ENCODE measurements at regions not wholly inside any gene's neighbourhood (a gene's known extent, or its start where the extent isn't known, plus 50 kb on each side); places are given as distances from the start of the nearest gene placed in this dataset.
"Not testable (repeated sequence)": the region's sequence is repeated elsewhere in the genome, so short reads cannot be mapped to it uniquely, and the experiment has no call there.

DNA sequence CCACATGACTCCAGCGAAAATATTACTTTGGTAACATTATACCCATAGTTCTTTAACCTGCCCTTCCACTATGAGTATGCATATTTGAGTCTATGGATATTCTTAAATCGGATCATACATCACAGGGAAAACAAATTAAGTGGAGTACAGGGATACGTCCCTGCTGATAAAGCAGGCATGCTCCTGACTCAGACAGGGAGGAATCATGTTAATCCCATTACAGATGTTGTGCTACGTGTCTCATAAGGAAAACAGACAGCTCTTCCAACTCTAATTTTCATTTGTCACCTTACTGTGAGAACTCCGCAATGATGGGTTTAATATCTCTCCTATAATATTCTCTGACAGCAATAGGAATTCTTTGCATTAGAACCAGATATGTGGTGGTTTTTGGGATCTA is 469.5 kb upstream of the POM121L12 start:
- DNase-seq: no peak

- no peak for DNase-seq
Observed at GRCh38 chr7:52555805-52556204, 479.6 kb upstream of the POM121L12 start.

DNA sequence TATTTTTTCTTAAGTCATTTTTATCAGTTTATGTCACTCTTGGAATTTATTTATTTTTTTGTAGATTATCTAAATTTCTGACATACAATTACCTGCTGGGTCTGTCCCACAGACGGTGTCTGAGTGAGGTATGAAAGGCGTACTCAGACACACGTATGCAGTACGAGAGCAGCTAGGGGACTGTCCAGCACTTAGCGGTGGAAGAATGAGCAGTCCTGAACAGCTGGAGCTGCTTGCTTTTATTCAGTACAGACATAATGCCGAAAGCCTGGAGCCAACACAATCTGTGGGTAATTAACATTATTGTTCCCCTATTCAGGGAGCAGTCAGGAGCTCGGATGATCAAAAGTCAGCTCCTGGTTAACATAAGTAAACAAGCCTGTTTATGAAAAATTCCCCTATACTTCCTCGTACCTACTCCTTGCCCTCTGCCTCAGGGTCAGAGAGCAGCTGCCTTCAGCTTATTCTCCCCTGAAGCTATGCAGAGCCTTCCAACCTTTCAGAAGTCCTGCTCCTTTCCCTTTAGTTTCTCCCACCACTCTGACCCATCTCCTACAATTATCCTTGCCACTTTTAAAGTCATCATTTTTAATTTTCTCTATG is 488.0 kb upstream of the POM121L12 start:
- no peak for DNase-seq

- not testable (repeated sequence) for DNase-seq
Observed at GRCh38 chr7:52541198-52541765, 494.2 kb upstream of the POM121L12 start.

- DNase-seq: no peak
Observed at GRCh38 chr7:52540041-52540440, 495.4 kb upstream of the POM121L12 start.

GRCh38 chr7:52539414-52539813 is 496.0 kb upstream of the POM121L12 start:
- no peak for DNase-seq

- no peak for DNase-seq
Observed at GRCh38 chr7:52537051-52537450, 498.4 kb upstream of the POM121L12 start.

DNA sequence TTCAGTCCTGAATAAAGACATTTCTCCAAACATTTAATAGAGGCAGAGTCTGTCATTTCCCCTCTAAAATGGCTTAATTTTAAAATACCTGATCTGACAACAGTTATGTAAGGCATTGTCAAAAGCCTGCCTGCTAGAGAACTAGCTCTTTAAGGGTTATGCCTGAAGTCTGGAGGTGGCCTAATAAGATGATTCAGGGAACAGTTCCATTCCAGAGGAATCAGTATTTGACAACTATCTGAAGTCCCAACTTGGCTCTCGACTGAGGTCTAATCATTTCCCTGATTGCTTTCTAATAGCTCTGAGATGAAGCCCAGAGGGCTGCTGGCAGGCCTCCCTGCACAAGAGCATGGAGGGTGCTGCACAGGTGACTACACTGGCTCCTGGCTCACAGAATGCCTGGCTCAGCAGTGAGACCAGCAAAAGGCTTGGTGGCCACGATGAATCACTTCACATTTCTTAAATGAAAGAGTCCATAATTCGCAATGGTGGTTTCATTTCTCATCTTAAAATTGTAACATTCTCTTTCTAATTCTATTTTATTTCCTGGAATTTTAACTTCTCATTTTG is 509.6 kb upstream of the POM121L12 start:
- no peak for DNase-seq

- no peak for DNase-seq
Observed at GRCh38 chr7:52518869-52519268, 516.6 kb upstream of the POM121L12 start.

DNA sequence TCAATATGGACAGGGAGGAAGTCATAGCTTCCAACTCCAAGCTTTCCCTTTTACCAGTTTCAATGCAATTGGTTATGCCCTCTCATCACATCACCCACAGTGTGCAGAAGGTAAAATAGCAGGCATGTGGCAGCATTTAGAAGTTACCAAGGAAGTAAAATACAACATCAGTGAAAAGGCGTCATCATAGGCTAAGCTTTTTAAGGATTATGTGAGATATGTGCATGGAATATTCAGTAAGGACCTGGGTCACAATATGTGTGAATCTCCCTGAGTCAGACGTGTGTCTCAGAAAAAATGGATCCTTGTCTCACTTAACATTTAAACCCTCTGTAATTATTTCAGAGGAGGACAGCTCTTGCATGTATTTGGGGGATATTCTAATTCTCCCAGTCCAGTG is 522.8 kb upstream of the POM121L12 start:
- no peak for DNase-seq

DNA sequence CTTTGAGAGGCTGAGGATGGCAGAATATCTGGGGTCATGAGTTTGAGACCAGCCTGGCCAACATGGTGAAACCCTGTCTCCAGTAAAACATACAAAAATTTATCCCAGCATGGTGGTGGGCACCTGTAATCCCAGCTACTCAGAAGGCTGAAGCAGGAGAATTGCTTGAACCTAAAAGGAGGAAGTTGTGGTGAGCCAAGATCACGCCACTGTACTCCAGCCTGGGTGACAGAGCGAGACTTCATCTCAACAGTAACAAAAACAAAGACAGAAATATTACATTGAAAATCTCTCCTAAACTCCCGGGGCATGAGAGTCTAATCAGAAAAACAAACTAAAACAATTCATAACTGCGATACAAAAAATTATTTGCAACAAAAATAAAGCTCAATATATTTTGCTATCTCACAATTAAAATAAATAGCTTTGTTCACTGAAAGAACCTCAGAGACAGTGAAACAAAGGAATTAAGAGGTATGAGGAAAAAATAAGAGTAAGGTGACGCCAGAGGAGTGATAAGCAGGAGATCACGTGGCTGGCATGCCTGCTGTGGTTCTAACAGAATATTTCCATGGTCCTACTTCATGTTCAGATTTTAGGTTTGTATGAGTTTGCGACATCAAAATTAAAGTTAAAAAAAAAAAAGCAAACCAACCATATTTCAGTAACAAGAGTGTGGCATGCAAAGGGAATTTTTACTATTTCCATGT is 527.7 kb upstream of the POM121L12 start:
- DNase-seq: no peak

- DNase-seq: no peak
Observed at GRCh38 chr7:52506325-52506724, 529.1 kb upstream of the POM121L12 start.

- no peak for DNase-seq
Observed at GRCh38 chr7:52504561-52504960, 530.9 kb upstream of the POM121L12 start.

GRCh38 chr7:52502281-52502680 is 533.2 kb upstream of the POM121L12 start:
- DNase-seq: no peak

DNA sequence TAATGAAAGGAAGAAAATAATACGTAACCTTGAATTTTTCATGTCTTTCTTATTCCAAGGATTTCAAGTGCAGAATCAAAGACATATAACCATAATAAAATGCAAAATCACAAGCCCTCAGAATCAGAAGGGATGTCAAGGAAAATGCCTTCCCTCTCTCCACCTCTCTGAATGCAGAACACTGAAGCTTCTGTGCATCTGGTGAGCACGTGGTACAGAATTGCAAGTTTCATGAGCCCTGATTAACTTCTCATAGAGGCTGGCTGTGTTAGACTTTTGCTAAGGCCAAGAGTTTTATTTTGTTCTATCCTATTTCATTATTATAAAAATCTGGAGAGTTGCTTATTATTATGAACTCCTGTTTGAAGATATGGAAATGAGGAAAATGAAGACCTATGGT is 533.7 kb upstream of the POM121L12 start:
- no peak for DNase-seq

DNA sequence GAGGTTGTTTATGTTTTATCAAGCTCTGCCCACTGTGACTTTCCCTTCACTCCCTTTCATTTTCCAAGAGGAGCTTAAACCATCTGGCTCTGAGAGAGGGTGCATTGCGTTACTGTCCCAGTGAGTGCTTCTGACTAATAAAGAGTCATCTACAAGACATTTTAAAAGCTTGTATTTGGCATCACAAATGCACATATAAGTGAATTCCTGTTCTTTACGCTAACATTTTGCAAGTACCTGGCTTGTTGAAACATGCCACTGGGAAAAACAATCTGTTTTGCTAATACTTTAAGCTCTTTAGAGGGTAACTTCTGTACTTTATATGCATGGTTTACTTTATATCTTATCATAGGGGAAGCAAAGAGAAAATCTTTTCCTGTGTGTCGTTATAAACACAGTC is 534.6 kb upstream of the POM121L12 start:
- no peak for DNase-seq

- DNase-seq: no peak
Observed at GRCh38 chr7:52498366-52498765, 537.1 kb upstream of the POM121L12 start.

- no peak for DNase-seq
Observed at GRCh38 chr7:52486267-52486666, 549.2 kb upstream of the POM121L12 start.

GRCh38 chr7:52482076-52482475 is 553.4 kb upstream of the POM121L12 start:
- no peak for DNase-seq

DNA sequence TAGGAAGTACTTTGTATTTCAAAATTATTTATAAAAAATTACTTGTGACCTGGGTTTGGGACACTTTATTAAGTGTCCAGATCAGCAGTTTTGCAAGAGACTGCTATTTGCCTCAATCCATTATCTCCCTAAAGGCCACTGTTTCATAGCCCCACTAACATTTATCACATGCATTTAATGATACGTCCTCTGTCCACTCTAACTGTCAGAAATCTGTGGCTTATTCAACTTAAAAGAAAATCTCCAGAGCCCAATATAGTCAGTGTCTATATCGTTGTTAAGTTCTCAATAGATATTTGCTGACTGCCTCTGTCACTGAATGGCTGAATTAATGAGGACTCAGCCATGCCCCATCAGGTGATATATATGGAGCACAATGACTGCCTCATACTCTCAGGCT is 553.9 kb upstream of the POM121L12 start:
- no peak for DNase-seq

GRCh38 chr7:52479990-52480389 is 555.4 kb upstream of the POM121L12 start:
- DNase-seq: no peak

DNA sequence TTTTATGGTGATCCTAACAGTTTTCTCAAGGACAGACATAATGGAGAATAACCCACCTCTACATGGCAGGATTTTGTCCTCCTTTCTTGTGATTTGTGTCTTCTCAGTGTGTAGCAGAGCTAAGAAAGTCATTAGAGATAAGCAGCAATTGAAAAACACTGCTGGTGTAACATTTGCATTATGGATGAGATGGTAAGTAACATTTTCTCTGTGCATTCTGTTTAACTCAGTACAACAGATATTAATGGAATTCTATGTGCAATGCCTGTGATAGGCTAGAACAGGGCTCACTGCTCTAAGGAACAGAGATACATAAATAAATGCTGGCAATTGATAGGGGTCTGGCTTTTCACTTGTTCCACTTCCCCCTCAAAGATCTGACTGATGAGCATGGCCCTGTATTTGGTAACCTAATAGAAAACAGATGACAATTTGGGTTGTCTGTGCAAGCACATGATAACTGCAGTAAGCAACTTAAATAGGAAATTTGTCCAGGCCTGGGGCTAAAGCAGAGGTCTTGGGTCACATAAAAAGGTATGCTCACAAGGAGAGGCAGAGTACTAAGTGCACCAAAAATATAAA is 560.3 kb upstream of the POM121L12 start:
- DNase-seq: no peak

DNA sequence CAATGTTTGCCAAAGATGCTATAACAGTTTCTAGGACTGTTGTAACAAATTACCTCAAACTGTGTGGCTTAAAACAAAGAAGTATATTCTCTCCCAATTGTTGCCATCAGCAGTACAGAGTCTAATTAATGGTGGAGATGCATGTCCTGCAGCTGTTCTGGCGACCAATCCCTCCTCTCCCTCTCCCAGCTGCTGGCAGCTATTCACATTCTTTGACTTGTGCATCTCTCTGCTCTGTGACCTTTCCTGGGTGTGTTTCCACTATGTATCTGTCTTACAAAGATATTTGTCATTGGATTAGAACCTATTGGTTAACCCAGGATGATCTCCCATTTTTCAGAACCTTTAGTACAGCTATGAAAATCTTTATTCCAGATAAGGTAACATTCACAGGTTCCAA is 561.7 kb upstream of the POM121L12 start:
- no peak for DNase-seq

Data from NCI-H1930 (cell line).